Esophagus muscularis mucosa (tissue), 4 donors: ENCODE measurements at regions not wholly inside any gene's neighbourhood (a gene's known extent, or its start where the extent isn't known, plus 50 kb on each side); places are given as distances from the start of the nearest gene placed in this dataset.

Source experiments
- DNase-seq: peaks from one replicate; pipeline ENCODE4 v3.0.0-alpha.2; 2017; ENCODE audit errors: extremely low spot score
- H3K27ac ChIP-seq, 4 donors: fragments of 200-600 bp; sonication (generic); replicated peaks in 1 of 4; 1 replicate in 3 of 4; 2 replicates in 1 of 4; pipeline ENCODE4 v1.5.1; 2016 to 2019; ENCODE audit warnings: mild to moderate bottlenecking in 1 of 4
- H3K27me3 ChIP-seq, 4 donors: fragments of 200-600 bp; sonication (generic); one replicate each; pipeline versions ENCODE4 v1.5.1 to v1.6.0; 2016 to 2019
- H3K36me3 ChIP-seq, 4 donors: fragments of 200-600 bp; sonication (generic); one replicate each; pipeline ENCODE4 v1.5.1; 2016 to 2019
- H3K4me1 ChIP-seq, 4 donors: fragments of 200-600 bp; sonication (generic); one replicate each; pipeline ENCODE4 v1.5.1; 2016 to 2019
- H3K4me3 ChIP-seq, 4 donors: fragments of 200-600 bp; sonication (generic); 1 replicate in 2 of 4; 2 replicates in 2 of 4; pipeline ENCODE4 v1.5.1; 2016 to 2019; ENCODE audit warnings: mild to moderate bottlenecking in 4 of 4, moderate library complexity in 1 of 4
- H3K9me3 ChIP-seq, 4 donors: fragments of 200-600 bp; sonication (generic); 1 replicate in 3 of 4; 2 replicates in 1 of 4; pipeline ENCODE4 v1.5.1; 2016 to 2019
- EP300 ChIP-seq: sonication (generic); formaldehyde crosslinking; IDR thresholded peaks from one replicate; pipeline ENCODE4 v1.6.1; 2017; ENCODE audit warnings: antibody characterized with exemption
- POLR2A ChIP-seq: fragments of 450-650 bp; IDR thresholded peaks from one replicate; pipeline ENCODE4 v1.6.1; 2017; ENCODE audit warnings: antibody characterized with exemption, moderate library complexity, mild to moderate bottlenecking, low read depth
- POLR2AphosphoS5 ChIP-seq, 2 donors: sonication (generic); formaldehyde crosslinking; IDR thresholded peaks; one replicate each; pipeline ENCODE4 v1.6.1; 2017; ENCODE audit warnings: antibody characterized with exemption in 2 of 2
- WGBS: methylation state at CpG from one replicate; pipeline ENCODE4 v1.1.5; 2018; 5-methylcytosine and 5-hydroxymethylcytosine counted together
- intact Hi-C: fragments of 100-400 bp; cut with DNase I; formaldehyde crosslinking; loops from one replicate; pipeline ENCODE4 v1.15.1; 2023
- TF ChIP-seq, protein P1 (sequence below), 3 experiments: fragments of 200-600 bp in 2 of 3; fragments of 450-650 bp in 1 of 3; sonication (generic) in 2 of 3; IDR thresholded peaks; one replicate each; pipeline ENCODE4 v1.5.1; 2017 to 2019; ENCODE audit warnings: antibody characterized with exemption in 3 of 3, mild to moderate bottlenecking in 2 of 3, moderate library complexity in 1 of 3

DNA sequence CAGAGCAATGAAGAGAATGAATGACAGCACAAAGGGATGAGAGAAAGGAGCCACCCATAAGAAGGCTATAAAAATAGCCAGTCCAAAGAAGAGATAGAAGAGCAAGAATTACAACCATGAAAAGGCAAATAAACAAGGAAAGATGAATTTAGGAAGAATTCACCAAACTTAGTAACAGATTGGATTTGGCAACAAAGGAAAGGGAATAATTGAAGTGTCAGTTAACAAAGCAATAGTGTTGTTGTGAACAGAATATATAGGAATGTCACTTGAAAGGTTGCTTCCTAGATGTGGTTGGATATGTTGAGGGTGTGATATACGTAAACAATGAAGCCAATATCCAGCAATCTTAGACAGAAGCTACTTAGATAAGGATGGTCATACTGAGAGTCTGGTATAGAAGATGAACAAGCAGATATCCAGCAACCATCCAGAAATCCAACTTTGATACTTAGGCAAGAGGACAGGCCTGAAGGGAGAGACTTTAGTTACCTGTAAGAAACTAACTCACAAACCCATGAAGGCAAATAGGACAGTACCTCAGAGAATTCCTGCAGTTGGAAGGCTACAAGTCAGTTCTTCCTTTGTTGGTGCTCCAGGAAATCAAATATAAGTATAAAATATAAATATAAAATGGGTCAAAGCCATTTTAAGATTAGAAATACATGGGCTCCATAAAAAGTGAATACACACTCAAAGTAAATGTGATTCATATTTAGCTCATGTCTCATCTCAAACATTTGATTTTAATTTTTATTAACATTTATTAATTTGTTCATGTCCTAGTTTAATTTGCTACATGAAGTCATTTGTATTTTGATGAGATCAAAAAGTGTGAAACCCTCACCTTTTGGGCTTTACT, 106.5 kb downstream of the HFE start:
- Histone ChIP-seq H3K27ac (peak overlapping the region in 3 of 4 donors; percentile 88 to 95 (median 95)), H3K36me3 (no peaks in the 10 kb centered on the region), H3K27me3 (peaks cover 0 to 14% (median 0%) of the 10 kb centered on the region in 4 donors), H3K4me3 (no peak overlapping the region), H3K9me3 (no peaks in the 10 kb centered on the region), H3K4me1 (peaks cover 19 to 50% (median 39%) of the 10 kb centered on the region in 4 donors)
- intact Hi-C loops: no loop called here
- WGBS: 95% methylated on average over 1 of the region's 1 CpG
- TF ChIP-seq POLR2AphosphoS5 (IDR thresholded peaks at IDR 0.05) (no peak), EP300 (no peak), POLR2A (no peak)
- TF ChIP-seq, protein P1, sequence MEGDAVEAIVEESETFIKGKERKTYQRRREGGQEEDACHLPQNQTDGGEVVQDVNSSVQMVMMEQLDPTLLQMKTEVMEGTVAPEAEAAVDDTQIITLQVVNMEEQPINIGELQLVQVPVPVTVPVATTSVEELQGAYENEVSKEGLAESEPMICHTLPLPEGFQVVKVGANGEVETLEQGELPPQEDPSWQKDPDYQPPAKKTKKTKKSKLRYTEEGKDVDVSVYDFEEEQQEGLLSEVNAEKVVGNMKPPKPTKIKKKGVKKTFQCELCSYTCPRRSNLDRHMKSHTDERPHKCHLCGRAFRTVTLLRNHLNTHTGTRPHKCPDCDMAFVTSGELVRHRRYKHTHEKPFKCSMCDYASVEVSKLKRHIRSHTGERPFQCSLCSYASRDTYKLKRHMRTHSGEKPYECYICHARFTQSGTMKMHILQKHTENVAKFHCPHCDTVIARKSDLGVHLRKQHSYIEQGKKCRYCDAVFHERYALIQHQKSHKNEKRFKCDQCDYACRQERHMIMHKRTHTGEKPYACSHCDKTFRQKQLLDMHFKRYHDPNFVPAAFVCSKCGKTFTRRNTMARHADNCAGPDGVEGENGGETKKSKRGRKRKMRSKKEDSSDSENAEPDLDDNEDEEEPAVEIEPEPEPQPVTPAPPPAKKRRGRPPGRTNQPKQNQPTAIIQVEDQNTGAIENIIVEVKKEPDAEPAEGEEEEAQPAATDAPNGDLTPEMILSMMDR (IDR thresholded peaks at IDR 0.05): no peak
- DNase-seq: no peak

DNA sequence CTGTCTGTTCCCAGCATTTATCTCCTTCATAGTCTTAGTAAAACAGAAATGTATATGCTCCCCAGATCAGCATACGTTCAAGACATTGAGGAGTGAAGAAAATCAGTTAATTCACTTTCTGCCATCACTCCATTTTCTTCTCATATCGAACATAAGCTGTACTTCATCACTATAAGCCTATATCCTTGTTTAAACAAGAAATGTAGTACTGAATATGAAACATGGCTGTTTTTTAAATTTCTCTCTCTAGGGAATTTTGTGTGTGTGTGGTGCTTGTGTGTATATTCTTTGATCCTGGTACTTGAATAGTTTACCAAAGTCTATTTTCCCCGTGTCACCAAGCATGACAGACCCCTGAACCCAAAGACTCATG, 107.1 kb downstream of the HFE start:
- H3K9me3 ChIP-seq: no peaks in the 10 kb centered on the region
- TF ChIP-seq EP300: no peak
- H3K27ac ChIP-seq: peak overlapping the region; percentile 88 to 95 (median 94)
- H3K36me3 ChIP-seq: no peaks in the 10 kb centered on the region
- peaks cover 0 to 18% (median 0%) of the 10 kb centered on the region in 4 donors for H3K27me3 ChIP-seq
- DNase-seq: no peak
- peaks cover 15 to 48% (median 35%) of the 10 kb centered on the region in 4 donors for H3K4me1 ChIP-seq
- intact Hi-C loops: no loop called here
- 59% methylated on average over 3 of the region's 3 CpGs for WGBS
- H3K4me3 ChIP-seq: no peak overlapping the region

DNA sequence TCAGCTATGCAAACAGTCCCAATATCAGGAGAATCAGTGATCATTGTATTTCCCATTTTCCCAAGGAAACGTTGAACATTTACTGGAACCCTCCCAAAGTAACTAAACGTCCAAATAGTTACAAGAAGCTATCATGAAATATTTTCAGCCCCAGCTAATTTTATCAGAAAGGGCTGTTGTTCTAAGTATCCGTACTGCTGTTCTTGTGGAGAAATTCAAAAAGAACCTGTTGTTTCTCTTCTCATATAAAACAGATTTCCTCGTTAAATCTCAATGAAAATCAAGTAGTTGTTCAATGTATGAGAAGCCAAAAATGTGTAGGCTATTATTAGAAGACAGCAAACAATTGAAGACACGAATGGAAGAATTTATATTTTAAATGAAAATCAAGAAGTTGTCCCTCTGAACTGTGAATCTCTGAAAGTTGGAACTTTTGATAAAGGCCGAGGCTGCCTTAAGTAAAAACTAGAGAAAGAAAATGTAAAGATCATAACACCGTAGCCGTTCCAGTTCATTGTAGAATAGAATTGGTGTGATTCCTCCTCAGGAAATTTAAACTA, 107.7 kb downstream of the HFE start:
- no peak for DNase-seq
- peaks cover 0 to 18% (median 0%) of the 10 kb centered on the region in 4 donors for H3K27me3 ChIP-seq
- H3K27ac ChIP-seq: peak overlapping the region; percentile 88 to 95 (median 94)
- intact Hi-C loops: no loop called here
- no peaks in the 10 kb centered on the region for H3K36me3 ChIP-seq
- H3K4me3 ChIP-seq: peak overlapping the region; percentile 62 to 67 (median 64)
- peaks cover 12 to 48% (median 36%) of the 10 kb centered on the region in 4 donors for H3K4me1 ChIP-seq
- 3% methylated on average over 8 of the region's 8 CpGs for WGBS
- no peaks in the 10 kb centered on the region for H3K9me3 ChIP-seq
- TF ChIP-seq, protein P1 (IDR thresholded peaks at IDR 0.05): no peak
- no peak for TF ChIP-seq POLR2AphosphoS5 (IDR thresholded peaks at IDR 0.05)
- TF ChIP-seq EP300: no peak
- no peak for TF ChIP-seq POLR2A

DNA sequence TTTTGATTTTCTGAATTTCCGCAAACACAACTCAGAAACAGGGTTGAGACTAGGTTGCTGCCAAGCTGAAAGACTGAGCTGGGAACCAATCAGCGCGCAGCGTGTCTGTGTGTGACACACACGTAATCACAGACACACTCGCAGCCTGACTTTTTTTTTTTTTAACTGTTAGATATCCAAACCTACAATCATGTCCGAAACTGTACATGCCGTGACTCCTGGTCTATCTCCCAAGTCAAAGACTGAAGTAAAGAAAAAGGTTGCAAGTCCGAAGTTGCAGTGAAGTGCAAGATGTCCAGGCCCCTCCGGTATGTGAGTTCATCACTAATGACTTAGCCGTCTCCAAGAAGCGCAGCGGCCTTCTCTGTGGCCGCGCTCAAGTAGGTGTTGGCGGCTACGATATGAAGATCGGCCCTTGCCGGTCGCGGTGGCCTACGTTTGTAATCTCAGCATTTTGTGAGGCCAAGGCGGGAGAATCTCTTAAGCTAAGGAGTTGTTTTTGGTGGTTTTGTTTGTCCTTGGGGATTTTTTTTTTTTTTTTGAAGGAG, 108.2 kb downstream of the HFE start:
- Histone ChIP-seq H3K4me1 (peaks cover 12 to 49% (median 38%) of the 10 kb centered on the region in 4 donors), H3K27me3 (peaks cover 0 to 18% (median 0%) of the 10 kb centered on the region in 4 donors), H3K9me3 (no peaks in the 10 kb centered on the region), H3K36me3 (no peaks in the 10 kb centered on the region), H3K27ac (peak overlapping the region; percentile 88 to 95 (median 94)), H3K4me3 (peak overlapping the region; percentile 62 to 67 (median 64))
- DNase-seq: peak; percentile 95
- TF ChIP-seq POLR2AphosphoS5 (IDR thresholded peaks at IDR 0.05) (peak; percentile 91 to 92), POLR2A (no peak), EP300 (no peak)
- TF ChIP-seq, protein P1 (IDR thresholded peaks at IDR 0.05): no peak
- intact Hi-C loops: no loop called here
- 4% methylated on average over 23 of the region's 23 CpGs for WGBS
